Astrocyte (in vitro differentiated cells and primary cell): ENCODE measurements at regions not wholly inside any gene's neighbourhood (a gene's known extent, or its start where the extent isn't known, plus 50 kb on each side); places are given as distances from the start of the nearest gene placed in this dataset.

ENCODE experiments used
- DNase-seq: peaks from one replicate; pipeline ENCODE4 v3.0.0-alpha.2; 2010; ENCODE audit warnings: low read depth
- FAIRE-seq: peaks from 2 replicates; lab custom pipeline; 2011; peaks lifted over from hg19 to GRCh38; lab: Jason Lieb, UNC
- H2AFZ ChIP-seq: 2 replicates; pipeline ENCODE4 v1.6.0; 2012; ENCODE audit warnings: low read depth, low read length, inconsistent platforms
- H3K27ac ChIP-seq: 2 replicates; pipeline ENCODE4 v1.5.1; 2011; ENCODE audit warnings: low read depth, low read length, inconsistent platforms
- H3K27me3 ChIP-seq: 2 replicates; pipeline ENCODE4 v1.6.0; 2011; ENCODE audit warnings: low read length, inconsistent platforms; ENCODE audit not compliant: insufficient read depth
- H3K36me3 ChIP-seq: 2 replicates; pipeline ENCODE4 v1.5.1; 2011; ENCODE audit warnings: low read length, inconsistent platforms; ENCODE audit not compliant: insufficient read depth
- H3K4me1 ChIP-seq: 2 replicates; pipeline ENCODE4 v1.5.1; 2011; ENCODE audit warnings: low read length, inconsistent platforms; ENCODE audit not compliant: insufficient read depth
- H3K4me2 ChIP-seq: 2 replicates; pipeline ENCODE4 v1.6.0; 2012; ENCODE audit warnings: low read length, inconsistent platforms
- H3K4me3 ChIP-seq: 2 replicates; pipeline ENCODE4 v1.5.1; 2011; ENCODE audit warnings: low read depth, mild to moderate bottlenecking, low read length, inconsistent platforms; ENCODE audit not compliant: insufficient read depth
- H3K79me2 ChIP-seq: 2 replicates; pipeline ENCODE4 v1.6.0; 2012; ENCODE audit warnings: mild to moderate bottlenecking, low read length, inconsistent platforms; ENCODE audit not compliant: insufficient read depth
- H3K9ac ChIP-seq: 2 replicates; pipeline ENCODE4 v1.6.0; 2012; ENCODE audit warnings: mild to moderate bottlenecking, low read length, inconsistent platforms
- H3K9me3 ChIP-seq: 2 replicates; pipeline ENCODE4 v1.5.1; 2012; ENCODE audit warnings: low read depth, mild to moderate bottlenecking, low read length, inconsistent platforms; ENCODE audit not compliant: insufficient read depth
- H4K20me1 ChIP-seq: 2 replicates; pipeline ENCODE4 v1.6.0; 2012; ENCODE audit warnings: low read length, inconsistent platforms; ENCODE audit not compliant: insufficient read depth
- H3K27ac Mint-ChIP-seq: one replicate; pipeline ENCODE4 v1.8.0; 2021; ENCODE audit warnings: mild to moderate bottlenecking, mixed read lengths; ENCODE audit not compliant: unreplicated experiment
- H3K27me3 Mint-ChIP-seq: one replicate; pipeline ENCODE4 v1.8.0; 2021; ENCODE audit warnings: low read depth, mixed read lengths; ENCODE audit not compliant: unreplicated experiment
- H3K36me3 Mint-ChIP-seq: one replicate; pipeline ENCODE4 v1.8.0; 2021; ENCODE audit warnings: low read depth, mixed read lengths; ENCODE audit not compliant: unreplicated experiment
- H3K4me1 Mint-ChIP-seq: one replicate; pipeline ENCODE4 v1.8.0; 2021; ENCODE audit warnings: low read depth, mixed read lengths; ENCODE audit not compliant: unreplicated experiment
- H3K4me3 Mint-ChIP-seq: one replicate; pipeline ENCODE4 v1.8.0; 2021; ENCODE audit warnings: mild to moderate bottlenecking, moderate library complexity, mixed read lengths; ENCODE audit not compliant: unreplicated experiment
- H3K9me3 Mint-ChIP-seq: one replicate; pipeline ENCODE4 v1.8.0; 2021; ENCODE audit warnings: mild to moderate bottlenecking, mixed read lengths; ENCODE audit not compliant: unreplicated experiment
- CTCF ChIP-seq: IDR thresholded peaks from 2 replicates; pipeline ENCODE4 v1.5.1; 2011; ENCODE audit warnings: low read depth, mild to moderate bottlenecking, inconsistent platforms, low read length, moderate library complexity; ENCODE audit not compliant: insufficient read depth
- EZH2 ChIP-seq: IDR thresholded peaks from 2 replicates; pipeline ENCODE4 v1.6.1; 2012; ENCODE audit warnings: mild to moderate bottlenecking, low read length, inconsistent platforms; ENCODE audit not compliant: insufficient read depth

GRCh38 chr12:105457026-105457425 lies 126.5 kb downstream of the C12orf75 start:
- no peaks in the 10 kb centered on the region for H3K27me3 ChIP-seq
- no peak for FAIRE-seq
- H3K4me2 ChIP-seq: peak overlapping the region; percentile 27
- peaks cover 12% of the 10 kb centered on the region for H3K4me1 ChIP-seq
- no peak overlapping the region for H3K27ac ChIP-seq
- Mint-ChIP-seq H3K27me3 (no peaks in the 10 kb centered on the region), H3K27ac (no peak overlapping the region), H3K4me3 (no peak overlapping the region), H3K36me3 (no peaks in the 10 kb centered on the region), H3K9me3 (peaks cover 7% of the 10 kb centered on the region), H3K4me1 (peaks cover 42% of the 10 kb centered on the region)
- no peak overlapping the region for H3K9ac ChIP-seq
- no peaks in the 10 kb centered on the region for H3K36me3 ChIP-seq
- TF ChIP-seq EZH2 (no peak), CTCF (no peak)
- no peak overlapping the region for H3K4me3 ChIP-seq
- no peak overlapping the region for H2AFZ ChIP-seq
- DNase-seq: peak; percentile 65
- H3K79me2 ChIP-seq: no peaks in the 10 kb centered on the region
- H4K20me1 ChIP-seq: no peaks in the 10 kb centered on the region
- no peaks in the 10 kb centered on the region for H3K9me3 ChIP-seq

- FAIRE-seq: no peak
- no peaks in the 10 kb centered on the region for H3K36me3 Mint-ChIP-seq
- H3K4me1 Mint-ChIP-seq: peaks cover 48% of the 10 kb centered on the region
- TF ChIP-seq CTCF (no peak), EZH2 (no peak)
- Histone ChIP-seq H2AFZ (no peak overlapping the region), H3K9me3 (no peaks in the 10 kb centered on the region), H3K27ac (no peak overlapping the region), H3K36me3 (no peaks in the 10 kb centered on the region), H3K27me3 (no peaks in the 10 kb centered on the region), H3K4me3 (no peak overlapping the region), H3K79me2 (no peaks in the 10 kb centered on the region), H3K9ac (no peak overlapping the region), H4K20me1 (no peaks in the 10 kb centered on the region), H3K4me2 (no peak overlapping the region), H3K4me1 (peaks cover 11% of the 10 kb centered on the region)
- no peaks in the 10 kb centered on the region for H3K27me3 Mint-ChIP-seq
- peaks cover 8% of the 10 kb centered on the region for H3K9me3 Mint-ChIP-seq
- H3K4me3 Mint-ChIP-seq: no peak overlapping the region
- peak overlapping the region; percentile 13 for H3K27ac Mint-ChIP-seq
- DNase-seq: no peak
Observed at GRCh38 chr12:105459760-105460330, 129.4 kb downstream of the C12orf75 start.

GRCh38 chr12:105461271-105461943 lies 130.9 kb downstream of the C12orf75 start:
- no peak overlapping the region for H2AFZ ChIP-seq
- Mint-ChIP-seq H3K36me3 (no peaks in the 10 kb centered on the region), H3K4me1 (peaks cover 49% of the 10 kb centered on the region), H3K27me3 (no peaks in the 10 kb centered on the region), H3K4me3 (no peak overlapping the region), H3K9me3 (peaks cover 8% of the 10 kb centered on the region), H3K27ac (peak overlapping the region; percentile 73)
- H3K9ac ChIP-seq: no peak overlapping the region
- H3K79me2 ChIP-seq: no peaks in the 10 kb centered on the region
- no peaks in the 10 kb centered on the region for H3K36me3 ChIP-seq
- H3K9me3 ChIP-seq: no peaks in the 10 kb centered on the region
- no peak overlapping the region for H3K4me2 ChIP-seq
- H3K27ac ChIP-seq: no peak overlapping the region
- DNase-seq (peak; percentile 36), FAIRE-seq (peak; percentile 37)
- H3K27me3 ChIP-seq: no peaks in the 10 kb centered on the region
- peaks cover 11% of the 10 kb centered on the region for H3K4me1 ChIP-seq
- TF ChIP-seq CTCF (no peak), EZH2 (no peak)
- no peaks in the 10 kb centered on the region for H4K20me1 ChIP-seq
- no peak overlapping the region for H3K4me3 ChIP-seq
